ENCODE measurements at regions not wholly inside any gene's neighbourhood (a gene's known extent, or its start where the extent isn't known, plus 50 kb on each side); places are given as distances from the start of the nearest gene placed in this dataset.
"Not testable (repeated sequence)": the region's sequence is repeated elsewhere in the genome, so short reads cannot be mapped to it uniquely, and the experiment has no call there.

- Mint-ChIP-seq H3K27ac (ENCODE audit: unreplicated experiment) (no peak overlapping the region), H3K27me3 (ENCODE audit: low read depth) (peaks cover 5% of the 10 kb centered on the region), H3K36me3 (ENCODE audit: low read depth) (no peaks in the 10 kb centered on the region), H3K9me3 (ENCODE audit: low read depth) (no peaks in the 10 kb centered on the region), H3K4me3 (ENCODE audit: unreplicated experiment) (no peak overlapping the region), H3K4me1 (ENCODE audit: low read depth) (peaks cover 3% of the 10 kb centered on the region)
- no peak for DNase-seq (ENCODE audit: low spot score)
- TF ChIP-seq CTCF (IDR thresholded peaks at IDR 0.05), result no peak
Measured at GRCh38 chr11:109512680-109513079, 90.7 kb downstream of the C11orf87 start.

DNA sequence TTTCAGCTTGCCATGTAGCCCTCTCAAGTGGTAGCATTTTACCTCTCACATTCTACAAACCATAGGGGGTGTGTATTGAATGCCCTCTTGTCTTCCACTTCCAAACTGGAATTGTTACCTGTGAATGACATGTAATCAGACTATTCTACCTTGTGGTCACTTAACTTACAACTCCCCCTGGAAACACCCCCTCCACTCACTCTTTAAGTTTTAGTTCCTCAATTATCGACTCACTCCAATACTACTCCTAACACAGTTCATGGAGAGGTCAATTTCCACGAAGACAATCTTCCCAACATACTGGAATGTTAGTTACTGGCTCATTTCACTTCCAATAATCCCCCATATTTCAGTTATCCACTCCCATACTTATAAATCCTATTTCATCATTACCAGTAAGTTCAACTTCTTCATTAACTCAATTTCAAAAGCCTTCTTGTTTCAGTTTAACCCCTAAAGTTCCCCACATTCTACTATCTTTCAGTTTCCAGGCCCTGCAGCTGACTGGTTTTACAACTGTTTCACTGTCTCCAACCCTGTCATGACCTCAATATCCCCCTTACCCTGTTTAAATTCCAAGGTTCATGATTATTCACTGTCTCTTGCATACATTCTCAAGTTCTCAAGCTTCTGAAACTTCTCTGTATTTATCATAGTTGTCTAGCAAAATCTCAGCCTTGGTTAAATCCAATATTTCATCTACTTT is 92.5 kb downstream of the C11orf87 start:
- Mint-ChIP-seq H3K4me3 (ENCODE audit: unreplicated experiment) (no peak overlapping the region), H3K27ac (ENCODE audit: unreplicated experiment) (no peak overlapping the region), H3K27me3 (ENCODE audit: low read depth) (peaks cover 5% of the 10 kb centered on the region), H3K36me3 (ENCODE audit: low read depth) (no peaks in the 10 kb centered on the region), H3K4me1 (ENCODE audit: low read depth) (no peaks in the 10 kb centered on the region), H3K9me3 (ENCODE audit: low read depth) (no peaks in the 10 kb centered on the region)
- TF ChIP-seq CTCF (IDR thresholded peaks at IDR 0.05), result no peak
- DNase-seq (ENCODE audit: low spot score), result no peak

- H3K4me1 Mint-ChIP-seq (ENCODE audit: low read depth), result no peaks in the 10 kb centered on the region
- H3K27ac Mint-ChIP-seq (ENCODE audit: unreplicated experiment), result no peak overlapping the region
- DNase-seq (ENCODE audit: low spot score), result no peak
- no peaks in the 10 kb centered on the region for H3K27me3 Mint-ChIP-seq (ENCODE audit: low read depth)
- H3K36me3 Mint-ChIP-seq (ENCODE audit: low read depth), result no peaks in the 10 kb centered on the region
- no peak for TF ChIP-seq CTCF (IDR thresholded peaks at IDR 0.05)
- no peak overlapping the region for H3K4me3 Mint-ChIP-seq (ENCODE audit: unreplicated experiment)
- peaks cover 6% of the 10 kb centered on the region for H3K9me3 Mint-ChIP-seq (ENCODE audit: low read depth)
Measured at GRCh38 chr11:109519253-109519652, 97.3 kb downstream of the C11orf87 start.

DNA sequence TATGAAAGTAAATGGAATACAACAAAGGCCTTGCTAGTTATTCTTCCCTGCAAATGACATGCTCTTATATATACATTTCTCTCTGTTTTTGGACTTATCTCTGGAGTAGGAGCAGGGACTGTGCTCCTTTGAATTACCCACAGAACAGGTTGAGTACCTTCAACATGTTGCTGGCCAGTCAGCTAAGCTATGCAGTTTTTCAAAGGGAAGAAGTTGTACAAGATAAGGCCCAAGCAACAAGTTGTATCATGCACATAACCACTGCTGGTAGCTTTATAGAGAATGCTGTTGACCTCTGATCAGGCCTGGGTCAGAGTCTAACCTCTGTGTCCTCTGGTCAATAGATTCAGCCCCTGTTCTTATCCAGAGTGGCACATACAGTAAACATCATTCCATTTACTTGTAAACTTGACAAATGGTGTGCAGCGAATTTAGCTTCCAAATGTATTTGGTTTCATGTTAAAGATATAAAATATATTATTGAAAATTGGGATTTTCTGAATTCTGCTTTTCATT is 99.6 kb downstream of the C11orf87 start:
- DNase-seq (ENCODE audit: low spot score), result no peak
- Mint-ChIP-seq H3K4me3 (ENCODE audit: unreplicated experiment) (no peak overlapping the region), H3K4me1 (ENCODE audit: low read depth) (peaks cover 3% of the 10 kb centered on the region), H3K9me3 (ENCODE audit: low read depth) (peaks cover 6% of the 10 kb centered on the region), H3K27ac (ENCODE audit: unreplicated experiment) (no peak overlapping the region), H3K27me3 (ENCODE audit: low read depth) (no peaks in the 10 kb centered on the region), H3K36me3 (ENCODE audit: low read depth) (no peaks in the 10 kb centered on the region)
- no peak for TF ChIP-seq CTCF (IDR thresholded peaks at IDR 0.05)

GRCh38 chr11:109522116-109522755 is 100.2 kb downstream of the C11orf87 start:
- peaks cover 6% of the 10 kb centered on the region for H3K9me3 Mint-ChIP-seq (ENCODE audit: low read depth)
- no peak for DNase-seq (ENCODE audit: low spot score)
- no peak overlapping the region for H3K4me3 Mint-ChIP-seq (ENCODE audit: unreplicated experiment)
- no peaks in the 10 kb centered on the region for H3K36me3 Mint-ChIP-seq (ENCODE audit: low read depth)
- no peak overlapping the region for H3K27ac Mint-ChIP-seq (ENCODE audit: unreplicated experiment)
- no peaks in the 10 kb centered on the region for H3K27me3 Mint-ChIP-seq (ENCODE audit: low read depth)
- TF ChIP-seq CTCF (IDR thresholded peaks at IDR 0.05), result no peak
- peaks cover 9% of the 10 kb centered on the region for H3K4me1 Mint-ChIP-seq (ENCODE audit: low read depth)

DNA sequence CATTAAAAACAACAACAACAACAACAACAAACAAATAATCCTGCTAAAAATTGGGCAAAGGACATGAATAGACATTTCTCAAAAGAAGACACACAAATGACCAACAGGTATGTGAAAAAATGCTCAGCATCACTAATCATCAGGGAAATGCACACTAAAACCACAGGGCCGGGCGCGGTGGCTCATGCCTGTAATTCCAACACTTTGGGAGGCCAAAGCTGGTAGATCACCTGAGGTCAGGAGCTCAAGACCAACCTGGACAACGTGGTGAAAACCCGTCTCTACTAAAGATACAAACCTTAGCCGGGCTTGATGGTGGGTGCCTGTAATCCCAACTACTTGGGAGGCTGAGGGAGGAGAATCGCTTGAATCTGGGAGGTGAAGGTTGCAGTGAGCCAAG is 103.6 kb downstream of the C11orf87 start:
- not testable (repeated sequence) for H3K9me3 Mint-ChIP-seq (ENCODE audit: low read depth); DNase-seq (ENCODE audit: low spot score); H3K27ac Mint-ChIP-seq (ENCODE audit: unreplicated experiment); H3K4me3 Mint-ChIP-seq (ENCODE audit: unreplicated experiment); H3K36me3 Mint-ChIP-seq (ENCODE audit: low read depth); H3K27me3 Mint-ChIP-seq (ENCODE audit: low read depth)
- peaks cover 22% of the 10 kb centered on the region for H3K4me1 Mint-ChIP-seq (ENCODE audit: low read depth)

Measured in chondrocyte (in vitro differentiated cells).